ENCODE measurements at regions not wholly inside any gene's neighbourhood (a gene's known extent, or its start where the extent isn't known, plus 50 kb on each side); places are given as distances from the start of the nearest gene placed in this dataset.

DNA sequence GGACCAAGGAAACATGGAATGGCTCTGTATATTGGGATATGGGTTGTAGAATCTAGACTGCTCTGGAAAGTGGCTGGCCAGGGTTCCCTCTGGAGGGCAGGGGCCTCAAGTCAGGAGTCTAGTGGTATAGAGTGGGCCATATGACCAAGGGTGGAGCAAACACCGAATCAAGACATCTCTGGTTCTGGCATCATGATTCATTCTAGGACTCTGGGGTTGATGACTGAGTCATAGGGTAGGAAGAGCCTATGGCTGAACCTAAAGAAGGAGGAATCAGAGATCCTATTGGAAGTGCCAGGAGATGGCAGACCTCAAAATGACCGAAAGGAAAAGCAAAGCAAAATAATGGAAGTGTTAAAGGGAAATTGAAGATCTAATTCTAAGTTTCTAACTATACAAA is 356.4 kb upstream of the PRICKLE1 start:
- ATAC-seq (ENCODE audit: low FRiP score) (no peak), DNase-seq (ENCODE audit: low spot score) (no peak)
- TF ChIP-seq, protein P1, sequence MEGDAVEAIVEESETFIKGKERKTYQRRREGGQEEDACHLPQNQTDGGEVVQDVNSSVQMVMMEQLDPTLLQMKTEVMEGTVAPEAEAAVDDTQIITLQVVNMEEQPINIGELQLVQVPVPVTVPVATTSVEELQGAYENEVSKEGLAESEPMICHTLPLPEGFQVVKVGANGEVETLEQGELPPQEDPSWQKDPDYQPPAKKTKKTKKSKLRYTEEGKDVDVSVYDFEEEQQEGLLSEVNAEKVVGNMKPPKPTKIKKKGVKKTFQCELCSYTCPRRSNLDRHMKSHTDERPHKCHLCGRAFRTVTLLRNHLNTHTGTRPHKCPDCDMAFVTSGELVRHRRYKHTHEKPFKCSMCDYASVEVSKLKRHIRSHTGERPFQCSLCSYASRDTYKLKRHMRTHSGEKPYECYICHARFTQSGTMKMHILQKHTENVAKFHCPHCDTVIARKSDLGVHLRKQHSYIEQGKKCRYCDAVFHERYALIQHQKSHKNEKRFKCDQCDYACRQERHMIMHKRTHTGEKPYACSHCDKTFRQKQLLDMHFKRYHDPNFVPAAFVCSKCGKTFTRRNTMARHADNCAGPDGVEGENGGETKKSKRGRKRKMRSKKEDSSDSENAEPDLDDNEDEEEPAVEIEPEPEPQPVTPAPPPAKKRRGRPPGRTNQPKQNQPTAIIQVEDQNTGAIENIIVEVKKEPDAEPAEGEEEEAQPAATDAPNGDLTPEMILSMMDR (IDR thresholded peaks at IDR 0.05): no peak

DNA sequence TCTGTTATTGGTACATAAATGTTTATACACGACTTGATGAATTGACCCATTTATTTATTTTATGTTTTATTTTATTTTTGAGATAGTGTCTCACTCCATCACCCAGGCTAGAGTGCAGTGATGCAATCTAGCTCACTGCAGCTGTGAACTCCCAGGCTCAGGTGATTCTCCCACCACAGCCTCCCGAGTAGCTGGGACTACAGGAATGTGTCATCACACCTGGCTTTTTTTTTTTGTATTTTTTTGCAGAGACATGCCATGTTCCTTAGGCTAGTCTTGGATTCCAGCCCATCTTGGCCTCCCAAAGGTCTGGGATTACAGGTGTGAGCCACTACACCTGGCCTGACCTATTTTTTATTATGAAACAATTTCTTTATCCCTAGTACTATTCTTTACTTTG is 355.0 kb upstream of the PRICKLE1 start:
- ATAC-seq (ENCODE audit: low FRiP score) (no peak), DNase-seq (ENCODE audit: low spot score) (no peak)
- TF ChIP-seq, protein P1 (IDR thresholded peaks at IDR 0.05): no peak

DNA sequence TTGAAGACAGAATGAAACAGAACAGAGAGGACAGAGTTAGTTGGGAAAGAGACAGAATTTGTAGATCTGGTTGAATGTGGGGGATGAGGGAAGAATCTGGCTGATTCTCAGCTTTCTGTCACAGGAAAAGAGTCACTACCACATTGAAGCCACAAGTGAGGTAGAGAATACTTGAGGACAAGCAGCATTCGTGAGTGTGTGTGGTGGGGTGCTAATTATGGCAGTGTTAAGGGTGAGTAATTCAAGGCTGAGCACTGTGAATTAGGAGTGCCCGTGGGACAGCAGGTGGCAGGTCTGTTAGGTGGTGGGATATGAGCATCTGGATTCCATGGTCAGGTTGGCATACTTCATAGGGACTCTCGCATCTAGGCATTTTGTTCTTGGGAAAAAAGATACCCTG is 347.4 kb upstream of the PRICKLE1 start:
- no peak for ATAC-seq (ENCODE audit: low FRiP score)
- TF ChIP-seq, protein P1 (IDR thresholded peaks at IDR 0.05): no peak
- no peak for DNase-seq (ENCODE audit: low spot score)

DNA sequence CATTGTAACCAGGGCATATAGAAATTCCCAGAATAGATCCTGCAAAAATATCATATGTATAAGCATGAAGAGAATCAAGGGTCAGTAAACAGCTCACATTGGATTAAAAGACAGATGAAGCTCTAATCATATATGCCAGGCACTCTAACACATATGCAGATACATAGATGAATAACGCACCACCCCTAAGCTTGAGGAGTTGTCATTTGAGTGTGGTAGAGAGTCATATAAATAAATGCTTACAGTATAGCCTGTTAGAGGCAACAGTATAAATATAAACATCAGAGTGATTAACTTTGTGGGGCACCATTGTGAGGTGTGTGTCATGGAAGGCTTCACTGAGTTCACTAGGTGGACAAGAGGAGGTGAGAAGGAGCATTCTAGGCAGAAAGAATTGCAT is 346.7 kb upstream of the PRICKLE1 start:
- no peak for ATAC-seq (ENCODE audit: low FRiP score)
- DNase-seq (ENCODE audit: low spot score): no peak
- TF ChIP-seq, protein P1 (IDR thresholded peaks at IDR 0.05): no peak

DNA sequence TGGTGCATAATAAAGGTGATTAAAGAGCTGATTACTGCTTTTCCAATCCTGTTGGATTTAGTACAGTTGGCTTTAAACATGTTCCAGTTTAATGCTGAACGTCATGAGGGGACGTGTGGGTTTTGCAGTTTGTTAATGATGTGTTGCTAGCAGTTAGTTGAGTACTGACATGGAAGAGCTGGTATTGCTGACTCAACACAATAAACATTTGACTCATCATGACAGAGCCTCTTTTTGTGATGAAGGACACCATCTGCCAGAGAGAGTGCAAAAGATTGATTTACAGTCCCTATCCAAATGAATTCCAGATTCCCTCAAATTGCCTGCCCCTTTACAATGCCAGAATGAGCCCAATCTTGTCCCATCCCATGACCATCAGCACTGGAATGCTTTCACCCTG is 346.2 kb upstream of the PRICKLE1 start:
- DNase-seq (ENCODE audit: low spot score) (no peak), ATAC-seq (ENCODE audit: low FRiP score) (no peak)
- TF ChIP-seq, protein P1 (IDR thresholded peaks at IDR 0.05): no peak

DNA sequence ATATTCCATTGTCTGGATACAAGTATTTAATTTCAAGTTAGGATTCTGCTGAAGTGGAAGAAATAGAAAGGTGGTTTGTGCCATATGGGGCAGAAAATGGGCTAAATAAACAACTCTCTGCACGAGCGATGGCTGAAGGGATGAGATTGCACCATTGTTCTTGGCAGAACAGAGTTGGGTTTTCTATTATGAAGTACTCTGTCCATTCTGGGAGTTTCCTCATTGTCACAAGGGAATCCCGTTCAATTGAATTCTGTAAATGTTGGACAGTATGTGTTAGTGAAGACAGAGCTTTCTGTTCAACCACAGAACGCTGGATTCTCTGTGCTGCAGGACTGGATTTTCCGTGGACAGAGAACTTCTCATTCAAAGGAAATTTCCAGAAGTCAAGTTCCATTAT is 345.5 kb upstream of the PRICKLE1 start:
- ATAC-seq (ENCODE audit: low FRiP score) (no peak), DNase-seq (ENCODE audit: low spot score) (no peak)

DNA sequence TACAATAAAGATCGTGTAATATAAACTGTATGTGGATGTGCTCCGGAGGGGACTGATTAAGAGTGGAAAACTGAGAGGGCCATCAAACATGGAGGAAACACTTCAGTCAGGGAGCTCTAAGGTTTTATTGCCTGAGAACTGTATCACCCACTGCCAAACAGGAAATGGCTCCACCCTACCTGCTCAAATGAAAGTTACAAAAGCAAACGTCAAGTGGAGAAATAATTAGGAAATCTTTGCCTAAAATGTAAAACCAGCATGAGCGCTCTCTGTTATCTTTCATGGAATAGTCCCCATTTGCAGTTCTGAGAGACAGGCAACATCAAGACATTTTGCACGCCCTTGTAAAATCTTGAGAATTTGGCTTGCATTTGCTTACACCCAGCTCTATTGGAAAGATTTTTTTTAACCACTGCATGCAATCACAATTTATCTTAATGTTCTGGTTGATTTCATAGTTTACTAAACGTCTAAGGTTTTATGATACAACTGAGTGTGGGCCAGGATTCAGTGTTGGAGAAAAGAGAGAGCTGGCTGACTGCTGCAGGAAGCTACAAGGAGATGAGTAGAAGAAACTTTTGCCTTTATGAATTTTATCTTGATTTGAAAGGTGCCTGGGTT is 344.0 kb upstream of the PRICKLE1 start:
- no peak for DNase-seq (ENCODE audit: low spot score)
- ATAC-seq (ENCODE audit: low FRiP score): peak; percentile 68
- TF ChIP-seq, protein P1 (IDR thresholded peaks at IDR 0.05): no peak

More for the DNA sequence above, 345.5 kb upstream of the PRICKLE1 start:
- TF ChIP-seq, protein P1 (IDR thresholded peaks at IDR 0.05): no peak

Data from omental fat pad (tissue), 3 donors.